HepG2 (cell line): ENCODE measurements at regions not wholly inside any gene's neighbourhood (a gene's known extent, or its start where the extent isn't known, plus 50 kb on each side); places are given as distances from the start of the nearest gene placed in this dataset.

ENCODE experiments used
- ATAC-seq: fragments of 200-7000 bp; cut with Tn5 transposase; 3 replicates; pipeline ENCODE4 v1.9.1; 2020; ENCODE audit warnings: mild to moderate bottlenecking, moderate library complexity
- BruUV-seq: library from RNA; stranded (reverse); fragments of 400-500 nt; replicated peaks from 2 replicates; lab custom pipeline; 2021; lab: Mats Ljungman, UMichigan
- CTCF ChIA-PET: fragments of 300-600 bp; formaldehyde crosslinking; extraction: SDS; loops from one replicate; lab custom pipeline; 2021; ENCODE audit warnings: low total read pairs, inconsistent platforms, low intra/inter-chr PET ratio; lab: Yijun Ruan, JAX
- POLR2A ChIA-PET: fragments of 350-600 bp; sonication (Branson Sonifier 250); formaldehyde crosslinking; loops from one replicate; lab custom pipeline; 2020; ENCODE audit warnings: antibody characterized with exemption, inconsistent platforms; lab: Yijun Ruan, JAX
- DNase-seq: peaks from one replicate; pipeline ENCODE4 v3.0.0-alpha.2; 2015; ENCODE audit warnings: low spot score
- FAIRE-seq: peaks from 3 replicates; lab custom pipeline; 2011; peaks lifted over from hg19 to GRCh38; lab: Jason Lieb, UNC
- H2AFZ ChIP-seq: one replicate; pipeline ENCODE4 v1.6.1; 2011; ENCODE audit warnings: low read length, inconsistent platforms
- H3K27ac ChIP-seq: fragments of 300-600 bp; 3 replicates; pipeline ENCODE4 v1.8.0; 2011; ENCODE audit warnings: mixed run types, mild to moderate bottlenecking, mixed read lengths, low read length, inconsistent platforms; ENCODE audit not compliant: insufficient read depth; ENCODE audit errors: extremely low read length
- H3K27me3 ChIP-seq, 2 experiments: fragments of 200-600 bp in 1 of 2; 2 replicates in 1 of 2; 3 replicates in 1 of 2; pipeline versions ENCODE4 v1.6.0 to v1.8.0; 2011; ENCODE audit warnings: low read length in 2 of 2, mild to moderate bottlenecking in 2 of 2, moderate library complexity in 2 of 2, inconsistent platforms in 1 of 2; ENCODE audit not compliant: insufficient read depth in 2 of 2, control insufficient read depth in 1 of 2
- H3K36me3 ChIP-seq, 2 experiments: fragments of 200-600 bp in 1 of 2; replicated peaks in 1 of 2; 2 replicates in 1 of 2; 3 replicates in 1 of 2; pipeline versions ENCODE4 v1.5.1 to v1.8.0; 2011; ENCODE audit warnings: low read length in 2 of 2, inconsistent platforms in 1 of 2; ENCODE audit not compliant: insufficient read depth in 2 of 2, control insufficient read depth in 1 of 2
- H3K4me1 ChIP-seq: 2 replicates; pipeline ENCODE4 v1.5.1; 2012; ENCODE audit warnings: low read length, inconsistent platforms; ENCODE audit not compliant: insufficient read depth
- H3K4me2 ChIP-seq: 2 replicates; pipeline ENCODE4 v1.6.0; 2011; ENCODE audit warnings: low read depth, low read length, inconsistent platforms
- H3K4me3 ChIP-seq, 3 experiments: fragments of 200-600 bp in 1 of 3; sonication (generic), shearing (Covaris generic) in 1 of 3; replicated peaks in 1 of 3; 2 replicates each; pipeline ENCODE4 v1.5.1; 2011 to 2016; ENCODE audit warnings: low read length in 3 of 3, inconsistent platforms in 2 of 3, low read depth in 2 of 3, mild to moderate bottlenecking in 2 of 3, control low read depth in 1 of 3, mixed read lengths in 1 of 3; ENCODE audit not compliant: insufficient read depth in 1 of 3
- H3K79me2 ChIP-seq: one replicate; pipeline ENCODE4 v1.6.1; 2011; ENCODE audit warnings: low read length, inconsistent platforms; ENCODE audit not compliant: insufficient read depth
- H3K9ac ChIP-seq: 2 replicates; pipeline ENCODE4 v1.6.0; 2011; ENCODE audit warnings: mild to moderate bottlenecking, low read depth, low read length, inconsistent platforms; ENCODE audit not compliant: insufficient read depth
- H3K9me3 ChIP-seq: 2 replicates; pipeline ENCODE4 v1.5.1; 2012; ENCODE audit warnings: mild to moderate bottlenecking, low read length
- H4K20me1 ChIP-seq: 2 replicates; pipeline ENCODE4 v1.6.0; 2011; ENCODE audit warnings: inconsistent platforms, mild to moderate bottlenecking, low read length, moderate library complexity; ENCODE audit not compliant: insufficient read depth
- ELF3 ChIP-seq: IDR thresholded peaks from 2 replicates; pipeline ENCODE4 v1.6.1; 2016; ENCODE audit warnings: missing genetic modification reagents, missing compliant biosample characterization
- GPBP1L1 ChIP-seq: sonication (generic); formaldehyde crosslinking; IDR thresholded peaks from 2 replicates; pipeline ENCODE4 v1.5.0; 2020; ENCODE audit warnings: mild to moderate bottlenecking, missing genetic modification reagents
- IRX3 ChIP-seq: sonication (generic); formaldehyde crosslinking; IDR thresholded peaks from 2 replicates; pipeline ENCODE4 v1.8.1; 2023; ENCODE audit warnings: mild to moderate bottlenecking, low read depth, missing genetic modification reagents, borderline replicate concordance
- MEIS1 ChIP-seq: sonication (generic); formaldehyde crosslinking; IDR thresholded peaks from 2 replicates; pipeline ENCODE4 v1.9.0; 2021; ENCODE audit warnings: mild to moderate bottlenecking, missing genetic modification reagents, moderate library complexity, borderline replicate concordance
- PRPF4 ChIP-seq: fragments of 200-400 bp; formaldehyde crosslinking; IDR thresholded peaks from 2 replicates; pipeline ENCODE4 v1.6.1; 2016; ENCODE audit warnings: low read length, low read depth; ENCODE audit not compliant: poor library complexity, severe bottlenecking
- TARDBP ChIP-seq: sonication (generic); formaldehyde crosslinking; IDR thresholded peaks from 2 replicates; pipeline ENCODE4 v1.8.0; 2022; ENCODE audit warnings: mild to moderate bottlenecking, missing genetic modification reagents
- ZEB1 ChIP-seq: IDR thresholded peaks from 2 replicates; pipeline ENCODE4 v1.6.1; 2012; ENCODE audit warnings: mild to moderate bottlenecking, low read depth, inconsistent platforms; ENCODE audit not compliant: insufficient replicate concordance
- ZHX1 ChIP-seq: sonication (generic); formaldehyde crosslinking; IDR thresholded peaks from 2 replicates; pipeline ENCODE4 v1.8.1; 2022; ENCODE audit warnings: low read depth, mild to moderate bottlenecking, missing genetic modification reagents
- ZNF24 ChIP-seq: fragments of 450-650 bp; IDR thresholded peaks from 2 replicates; pipeline ENCODE4 v1.6.1; 2017; ENCODE audit warnings: antibody characterized with exemption, mild to moderate bottlenecking
- ZSCAN21 ChIP-seq: sonication (generic); formaldehyde crosslinking; IDR thresholded peaks from 2 replicates; pipeline ENCODE4 v1.8.0; 2022; ENCODE audit warnings: mild to moderate bottlenecking, missing genetic modification reagents, moderate library complexity, borderline replicate concordance
- WGBS: methylation state at CpG from one replicate; pipeline ENCODE4 v1.1.6; 2017; ENCODE audit warnings: low lambda C conversion rate; 5-methylcytosine and 5-hydroxymethylcytosine counted together
- in situ Hi-C: cut with HindIII; loops from 2 replicates; pipeline ENCODE4 v1.10.0; 2017; ENCODE audit warnings: low pct_unique_long_range_greater_than_20kb; ENCODE audit not compliant: extremely low pct_ligation_motif_present
- intact Hi-C: fragments of 100-400 bp; cut with micrococcal nuclease; formaldehyde crosslinking; loops from one replicate; pipeline ENCODE4 v1.10.0; 2022; ENCODE audit not compliant: unreplicated experiment

GRCh38 chr16:55155815-55156214, 168.2 kb upstream of the IRX6 start (continued):
- TF ChIP-seq IRX3 (CRISPR knock-in tag), result no peak
- no peak for TF ChIP-seq GPBP1L1 (CRISPR knock-in tag)
- TF ChIP-seq PRPF4, result no peak
- no peak for TF ChIP-seq ZHX1
- TF ChIP-seq ELF3 (CRISPR knock-in tag), result no peak

GRCh38 chr16:55169780-55170179, 154.2 kb upstream of the IRX6 start:
- H3K4me1 ChIP-seq, result no peaks in the 10 kb centered on the region
- ATAC-seq (no peak), DNase-seq (no peak), FAIRE-seq (no peak)
- CTCF ChIA-PET, result no interaction called here
- H3K79me2 ChIP-seq, result no peaks in the 10 kb centered on the region
- no peaks in the 10 kb centered on the region for H4K20me1 ChIP-seq
- H3K9ac ChIP-seq, result no peak overlapping the region
- H3K4me2 ChIP-seq, result no peak overlapping the region
- TF ChIP-seq ZNF24, result no peak
- TF ChIP-seq TARDBP (CRISPR knock-in tag), result no peak
- TF ChIP-seq MEIS1 (CRISPR knock-in tag), result no peak
- TF ChIP-seq ZSCAN21 (CRISPR knock-in tag), result no peak
- TF ChIP-seq ZEB1, result no peak
- no peak overlapping the region for H3K27ac ChIP-seq
- no peaks in the 10 kb centered on the region for H3K27me3 ChIP-seq
- intact Hi-C loops, result no loop called here
- H3K4me3 ChIP-seq, result no peak overlapping the region
- no peak overlapping the region for H2AFZ ChIP-seq
- POLR2A ChIA-PET, result no interaction called here
- in situ Hi-C loops, result no loop called here
- no TSS peak for BruUV-seq
- H3K36me3 ChIP-seq, result no peaks in the 10 kb centered on the region
- 29% methylated on average over 9 of the region's 9 CpGs for WGBS
- no peaks in the 10 kb centered on the region for H3K9me3 ChIP-seq
